VCaP (cell line): ENCODE measurements at regions not wholly inside any gene's neighbourhood (a gene's known extent, or its start where the extent isn't known, plus 50 kb on each side); places are given as distances from the start of the nearest gene placed in this dataset.

Source experiments
- H3K27ac ChIP-seq: fragments of 450-650 bp; 2 replicates; pipeline ENCODE4 v1.5.1; 2017
- CTCF ChIP-seq: fragments of 450-650 bp; conservative IDR thresholded peaks from 2 replicates; pipeline ENCODE4 v1.5.1; 2017; ENCODE audit warnings: mild to moderate bottlenecking, moderate library complexity

- TF ChIP-seq CTCF = no peak
- H3K27ac ChIP-seq = no peak overlapping the region
These were observed 363.4 kb upstream of the SLC24A2 start for GRCh38 chr9:20152151-20152725.

- H3K27ac ChIP-seq = no peak overlapping the region
- TF ChIP-seq CTCF = no peak
These were observed 359.6 kb upstream of the SLC24A2 start for GRCh38 chr9:20148416-20148815.

- H3K27ac ChIP-seq = peak overlapping the region; percentile 64
- no peak for TF ChIP-seq CTCF
These were observed 355.4 kb upstream of the SLC24A2 start for GRCh38 chr9:20144197-20144596.

- no peak for TF ChIP-seq CTCF
- peak overlapping the region; percentile 75; the same call in 1 of the 2 replicates for H3K27ac ChIP-seq
These were observed 351.0 kb upstream of the SLC24A2 start for GRCh38 chr9:20139763-20140290.

GRCh38 chr9:20138841-20139240, 350.0 kb upstream of the SLC24A2 start:
- TF ChIP-seq CTCF = no peak
- peak overlapping the region; percentile 75 for H3K27ac ChIP-seq

- H3K27ac ChIP-seq = peak overlapping the region; percentile 75
- TF ChIP-seq CTCF = no peak
These were observed 349.3 kb upstream of the SLC24A2 start for GRCh38 chr9:20138116-20138515.

GRCh38 chr9:20137425-20137824, 348.6 kb upstream of the SLC24A2 start:
- peak overlapping the region; percentile 75 for H3K27ac ChIP-seq
- no peak for TF ChIP-seq CTCF
